BJ (cell line): ENCODE measurements at regions not wholly inside any gene's neighbourhood (a gene's known extent, or its start where the extent isn't known, plus 50 kb on each side); places are given as distances from the start of the nearest gene placed in this dataset.
A peak's percentile ranks its signal among the peaks of the same experiment; 100 is the strongest.

Source experiments
- CTCF ChIA-PET: fragments of 350-600 bp; formaldehyde crosslinking; extraction: SDS; loops from one replicate; lab custom pipeline; 2021; ENCODE audit warnings: antibody characterized with exemption, inconsistent platforms; lab: Yijun Ruan, JAX
- POLR2A ChIA-PET: fragments of 300-600 bp; sonication (Branson Sonifier 250); formaldehyde crosslinking; extraction: SDS; loops from one replicate; lab custom pipeline; 2021; ENCODE audit warnings: antibody characterized with exemption; lab: Charles Lee
- DNase-seq: peaks from one replicate; pipeline ENCODE4 v3.0.0-alpha.2; 2011; ENCODE audit warnings: low read depth
- H3K27me3 ChIP-seq: 2 replicates; pipeline ENCODE4 v1.6.0; 2011; ENCODE audit warnings: low read length; ENCODE audit not compliant: control insufficient read depth, insufficient read depth
- H3K36me3 ChIP-seq: 2 replicates; pipeline ENCODE4 v1.5.1; 2011; ENCODE audit warnings: low read length; ENCODE audit not compliant: control insufficient read depth, insufficient read depth
- H3K4me3 ChIP-seq: 2 replicates; pipeline ENCODE4 v1.5.1; 2011; ENCODE audit warnings: low read depth, mild to moderate bottlenecking, control low read depth, low read length
- CTCF ChIP-seq: IDR thresholded peaks from 2 replicates; pipeline ENCODE4 v1.5.1; 2011; ENCODE audit warnings: low read depth, mild to moderate bottlenecking, control low read depth, inconsistent platforms, low read length, moderate library complexity; ENCODE audit not compliant: insufficient read depth

- no peak for TF ChIP-seq CTCF
- Histone ChIP-seq H3K36me3 (no peaks in the 10 kb centered on the region), H3K4me3 (no peak overlapping the region), H3K27me3 (no peaks in the 10 kb centered on the region)
- POLR2A ChIA-PET, result no interaction called here
- CTCF ChIA-PET, result interaction anchor here (0.6 kb wide), 1 partner anchor 34 kb away, joined by 3 read pairs; no protein-coding TSS in a partner anchor
- peak; percentile 5 for DNase-seq
These were observed 528.9 kb downstream of the AGTPBP1 start for GRCh38 chr9:85212887-85213286.

- DNase-seq, result no peak
- H3K4me3 ChIP-seq, result no peak overlapping the region
- H3K36me3 ChIP-seq, result no peaks in the 10 kb centered on the region
- H3K27me3 ChIP-seq, result no peaks in the 10 kb centered on the region
- TF ChIP-seq CTCF, result no peak
- CTCF ChIA-PET, result no interaction called here
- POLR2A ChIA-PET, result no interaction called here
These were observed 529.5 kb downstream of the AGTPBP1 start for GRCh38 chr9:85212209-85212608.

GRCh38 chr9:85208666-85209065 lies 533.1 kb downstream of the AGTPBP1 start:
- no peaks in the 10 kb centered on the region for H3K27me3 ChIP-seq
- DNase-seq, result no peak
- no peak overlapping the region for H3K4me3 ChIP-seq
- TF ChIP-seq CTCF, result no peak
- ChIA-PET POLR2A (no interaction called here), CTCF (no interaction called here)
- no peaks in the 10 kb centered on the region for H3K36me3 ChIP-seq

- ChIA-PET POLR2A (no interaction called here), CTCF (no interaction called here)
- no peak for TF ChIP-seq CTCF
- Histone ChIP-seq H3K36me3 (no peaks in the 10 kb centered on the region), H3K4me3 (no peak overlapping the region), H3K27me3 (no peaks in the 10 kb centered on the region)
- DNase-seq, result no peak
These were observed 534.6 kb downstream of the NTRK2 start for GRCh38 chr9:85204176-85204575.

GRCh38 chr9:85202596-85202995 lies 533.1 kb downstream of the NTRK2 start:
- H3K4me3 ChIP-seq, result no peak overlapping the region
- TF ChIP-seq CTCF, result no peak
- no peaks in the 10 kb centered on the region for H3K36me3 ChIP-seq
- ChIA-PET CTCF (interaction anchor here (0.6 kb wide), 1 partner anchor 24 kb away, joined by 3 read pairs; no protein-coding TSS in a partner anchor), POLR2A (no interaction called here)
- no peak for DNase-seq
- no peaks in the 10 kb centered on the region; the same call in 1 of the 2 replicates for H3K27me3 ChIP-seq
